ENCODE measurements at regions not wholly inside any gene's neighbourhood (a gene's known extent, or its start where the extent isn't known, plus 50 kb on each side); places are given as distances from the start of the nearest gene placed in this dataset.

GRCh38 chr14:59103396-59103795, 85.1 kb upstream of the DAAM1 start:
- TF ChIP-seq GATA2 (IDR thresholded peaks at IDR 0.05; ENCODE audit: low read depth, low read length) (no peak), GATA3 (IDR thresholded peaks at IDR 0.05; ENCODE audit: low read depth, low read length) (no peak)
